Left lung (tissue), 4 donors: ENCODE measurements at regions not wholly inside any gene's neighbourhood (a gene's known extent, or its start where the extent isn't known, plus 50 kb on each side); places are given as distances from the start of the nearest gene placed in this dataset.

Experiments used
- ATAC-seq: fragments of 200-7000 bp; cut with Tn5 transposase; one replicate; pipeline ENCODE4 v1.9.1; 2020; ENCODE audit warnings: moderate library complexity
- DNase-seq, 4 donors: peaks; one replicate each; pipeline ENCODE4 v3.0.0-alpha.2; 2013 to 2020
- H3K27ac ChIP-seq, 2 donors: fragments of 200-600 bp; sonication (generic) in 1 of 2; one replicate each; pipeline versions ENCODE4 v1.5.0 to v1.8.0; 2020 to 2021
- H3K27me3 ChIP-seq, 2 donors: fragments of 200-600 bp; sonication (generic) in 1 of 2; one replicate each; pipeline versions ENCODE4 v1.5.0 to v1.8.0; 2020 to 2021
- H3K36me3 ChIP-seq, 2 donors: fragments of 200-600 bp; sonication (generic) in 1 of 2; one replicate each; pipeline versions ENCODE4 v1.5.0 to v1.8.0; 2020 to 2021
- H3K4me1 ChIP-seq, 2 donors: fragments of 200-600 bp; one replicate each; pipeline ENCODE4 v1.8.0; 2021
- H3K4me3 ChIP-seq, 2 donors: fragments of 200-600 bp; sonication (generic) in 1 of 2; one replicate each; pipeline versions ENCODE4 v1.5.0 to v1.8.0; 2020 to 2021; ENCODE audit warnings: mild to moderate bottlenecking in 1 of 2
- H3K9me3 ChIP-seq, 2 donors: fragments of 200-600 bp; sonication (generic) in 1 of 2; one replicate each; pipeline versions ENCODE4 v1.5.0 to v1.8.0; 2020 to 2021
- CTCF ChIP-seq, 2 donors: fragments of 200-600 bp; sonication (generic) in 1 of 2; IDR thresholded peaks; one replicate each; pipeline versions ENCODE4 v1.5.0 to v1.8.0; 2021; ENCODE audit warnings: antibody characterized with exemption in 2 of 2
- intact Hi-C, 2 donors: fragments of 100-400 bp; cut with DNase I; formaldehyde crosslinking; loops; one replicate each; pipeline versions ENCODE4 v1.11.2 to v1.14.2; 2022
- donor health status: DM: no; HTN: yes; CAD: no.
- donor health status: DM: no; HTN: no; CAD: no.

GRCh38 chr11:26231252-26231661 lies 100.7 kb upstream of the ANO3 start:
- DNase-seq (no peak), ATAC-seq (no peak)
- intact Hi-C loops = no loop called here
- Histone ChIP-seq H3K9me3 (no peaks in the 10 kb centered on the region), H3K4me1 (no peaks in the 10 kb centered on the region), H3K36me3 (no peaks in the 10 kb centered on the region), H3K4me3 (no peak overlapping the region), H3K27me3 (no peaks in the 10 kb centered on the region), H3K27ac (no peak overlapping the region)
- no peak for TF ChIP-seq CTCF (IDR thresholded peaks at IDR 0.05)

GRCh38 chr11:26234451-26234850 lies 97.5 kb upstream of the ANO3 start:
- ATAC-seq (no peak), DNase-seq (no peak)
- Histone ChIP-seq H3K27ac (no peak overlapping the region), H3K36me3 (no peaks in the 10 kb centered on the region), H3K9me3 (no peaks in the 10 kb centered on the region), H3K27me3 (no peaks in the 10 kb centered on the region), H3K4me3 (no peak overlapping the region), H3K4me1 (no peaks in the 10 kb centered on the region)
- no peak for TF ChIP-seq CTCF (IDR thresholded peaks at IDR 0.05)
- intact Hi-C loops = no loop called here

GRCh38 chr11:26243426-26243825 lies 88.5 kb upstream of the ANO3 start:
- Histone ChIP-seq H3K27ac (no peak overlapping the region), H3K27me3 (no peaks in the 10 kb centered on the region)
- ATAC-seq = no peak

GRCh38 chr11:26244207-26244606 lies 87.7 kb upstream of the ANO3 start:
- intact Hi-C loops = no loop called here
- no peak for TF ChIP-seq CTCF (IDR thresholded peaks at IDR 0.05)
- Histone ChIP-seq H3K9me3 (no peaks in the 10 kb centered on the region), H3K27me3 (no peaks in the 10 kb centered on the region), H3K4me3 (no peak overlapping the region), H3K36me3 (no peaks in the 10 kb centered on the region), H3K27ac (peak overlapping the region in 1 of 2 donors; percentile 10), H3K4me1 (no peaks in the 10 kb centered on the region)
- no peak for DNase-seq
- peak; percentile 70 for ATAC-seq

More at GRCh38 chr11:26243426-26243825, 88.5 kb upstream of the ANO3 start:
- no peak for TF ChIP-seq CTCF (IDR thresholded peaks at IDR 0.05)
- Histone ChIP-seq H3K4me3 (no peak overlapping the region), H3K36me3 (no peaks in the 10 kb centered on the region), H3K9me3 (no peaks in the 10 kb centered on the region), H3K4me1 (no peaks in the 10 kb centered on the region)
- intact Hi-C loops = no loop called here
- no peak for DNase-seq

GRCh38 chr11:26245046-26245445 lies 86.9 kb upstream of the ANO3 start:
- H3K27ac ChIP-seq = no peak overlapping the region
- DNase-seq (no peak), ATAC-seq (no peak)
- TF ChIP-seq CTCF (IDR thresholded peaks at IDR 0.05) = no peak
- H3K27me3 ChIP-seq = no peaks in the 10 kb centered on the region
- H3K36me3 ChIP-seq = no peaks in the 10 kb centered on the region
- H3K4me3 ChIP-seq = no peak overlapping the region
- intact Hi-C loops = no loop called here
- H3K4me1 ChIP-seq = no peaks in the 10 kb centered on the region
- no peaks in the 10 kb centered on the region for H3K9me3 ChIP-seq
